OCI-LY7 (cell line): ENCODE measurements at regions not wholly inside any gene's neighbourhood (a gene's known extent, or its start where the extent isn't known, plus 50 kb on each side); places are given as distances from the start of the nearest gene placed in this dataset.

Source experiments
- BruUV-seq: library from RNA; stranded (reverse); fragments of 400-500 nt; replicated peaks from 2 replicates; lab custom pipeline; 2021; lab: Mats Ljungman, UMichigan
- CTCF ChIA-PET: fragments of 300-600 bp; sonication (Branson Sonifier 250); formaldehyde crosslinking; loops from one replicate; lab custom pipeline; 2022; ENCODE audit warnings: antibody characterized with exemption; ENCODE audit not compliant: unreplicated experiment; lab: Charles Lee
- POLR2A ChIA-PET: fragments of 300-600 bp; sonication (Branson Sonifier 250); formaldehyde crosslinking; loops from one replicate; lab custom pipeline; 2022; ENCODE audit warnings: antibody characterized with exemption; lab: Charles Lee
- DNase-seq: peaks from one replicate; pipeline ENCODE4 v3.0.0-alpha.2; 2015; ENCODE audit warnings: low spot score
- H2AFZ ChIP-seq: fragments of 200-600 bp; sonication (generic), shearing (Covaris generic); 2 replicates; pipeline ENCODE4 v1.6.1; 2014; ENCODE audit warnings: mild to moderate bottlenecking, antibody characterized with exemption, low read length, moderate library complexity
- H3K27ac ChIP-seq: fragments of 200-600 bp; sonication (generic); 2 replicates; pipeline ENCODE4 v1.5.1; 2014; ENCODE audit warnings: mixed run types, low read depth, mild to moderate bottlenecking, moderate library complexity, low read length, inconsistent platforms; ENCODE audit not compliant: poor library complexity, severe bottlenecking
- H3K36me3 ChIP-seq: fragments of 200-600 bp; sonication (generic); 2 replicates; pipeline ENCODE4 v1.6.1; 2014; ENCODE audit warnings: mild to moderate bottlenecking, antibody characterized with exemption, low read length, moderate library complexity, mixed read lengths; ENCODE audit not compliant: insufficient read depth
- H3K4me1 ChIP-seq: fragments of 200-600 bp; sonication (generic); 2 replicates; pipeline ENCODE4 v1.5.1; 2014; ENCODE audit warnings: mild to moderate bottlenecking, low read length; ENCODE audit not compliant: insufficient read depth, poor library complexity, severe bottlenecking
- H3K4me2 ChIP-seq: fragments of 200-600 bp; sonication (generic); 2 replicates; pipeline ENCODE4 v1.6.1; 2014; ENCODE audit warnings: mild to moderate bottlenecking, low read length
- H3K4me3 ChIP-seq: fragments of 200-600 bp; sonication (generic); 2 replicates; pipeline ENCODE4 v1.5.1; 2014; ENCODE audit warnings: mild to moderate bottlenecking, low read depth, low read length; ENCODE audit not compliant: poor library complexity, severe bottlenecking
- H3K79me2 ChIP-seq: fragments of 200-600 bp; sonication (generic); 2 replicates; pipeline ENCODE4 v1.6.1; 2016; ENCODE audit warnings: low read depth, mild to moderate bottlenecking, low read length, moderate library complexity, mixed read lengths; ENCODE audit not compliant: insufficient read depth
- H3K9me2 ChIP-seq: fragments of 200-600 bp; sonication (generic); 2 replicates; pipeline ENCODE4 v1.6.1; 2016; ENCODE audit warnings: mild to moderate bottlenecking, low read length, mixed read lengths; ENCODE audit not compliant: insufficient read depth
- H3K9me3 ChIP-seq: fragments of 200-600 bp; sonication (generic); 2 replicates; pipeline ENCODE4 v1.6.1; 2014; ENCODE audit warnings: mild to moderate bottlenecking, mixed run types, low read length, mixed read lengths
- H4K20me1 ChIP-seq: fragments of 200-600 bp; sonication (generic); 2 replicates; pipeline ENCODE4 v1.6.1; 2014; ENCODE audit warnings: mild to moderate bottlenecking, antibody characterized with exemption, low read length, moderate library complexity, mixed read lengths; ENCODE audit not compliant: insufficient read depth
- CTCF ChIP-seq: fragments of 200-600 bp; sonication (generic); conservative IDR thresholded peaks from 2 replicates; pipeline ENCODE4 v1.5.1; 2014; ENCODE audit warnings: mild to moderate bottlenecking, antibody characterized with exemption, low read length, moderate library complexity, mixed read lengths
- EZH2phosphoT487 ChIP-seq: fragments of 200-600 bp; sonication (generic); IDR thresholded peaks from 2 replicates; pipeline ENCODE4 v1.6.1; 2018; ENCODE audit warnings: low read depth, borderline replicate concordance, mild to moderate bottlenecking, mixed run types, antibody characterized with exemption, low read length, moderate library complexity, mixed read lengths
- intact Hi-C: fragments of 100-400 bp; cut with micrococcal nuclease; formaldehyde crosslinking; loops from one replicate; pipeline ENCODE4 v1.10.0; 2022; ENCODE audit not compliant: unreplicated experiment

DNA sequence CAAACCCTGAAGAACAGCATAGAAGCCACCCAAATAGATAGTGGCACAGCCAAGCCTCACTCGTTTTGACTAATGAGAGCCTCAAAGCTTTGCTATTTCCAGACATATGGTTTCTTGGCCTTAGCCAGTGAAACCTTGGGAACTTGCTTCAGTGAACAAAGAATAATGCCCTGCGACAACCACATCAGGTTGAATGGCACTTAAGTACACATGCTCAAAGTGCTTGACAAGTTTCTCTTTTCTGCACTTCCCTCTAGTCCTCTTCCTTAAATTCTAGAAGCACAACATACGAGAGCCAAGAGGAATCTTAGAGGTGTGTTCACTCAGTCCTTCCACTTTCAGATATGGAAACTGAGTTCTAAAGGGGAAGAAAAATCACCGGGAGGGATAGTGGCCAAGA is 258.3 kb downstream of the HAUS1 start:
- Histone ChIP-seq H3K36me3 (no peaks in the 10 kb centered on the region), H3K4me3 (no peak overlapping the region), H4K20me1 (no peaks in the 10 kb centered on the region), H3K9me2 (no peaks in the 10 kb centered on the region), H3K4me1 (no peaks in the 10 kb centered on the region), H3K9me3 (no peaks in the 10 kb centered on the region), H2AFZ (no peak overlapping the region), H3K4me2 (no peak overlapping the region), H3K79me2 (no peaks in the 10 kb centered on the region), H3K27ac (no peak overlapping the region)
- intact Hi-C loops, result loop anchor here (10.0 kb wide), 1 partner anchor 78 kb away; no protein-coding TSS in a partner anchor
- BruUV-seq, result no TSS peak
- CTCF ChIA-PET, result no interaction called here
- POLR2A ChIA-PET, result interaction anchor here (1.0 kb wide), 1 partner anchor 76 kb away, joined by 3 read pairs; no protein-coding TSS in a partner anchor
- TF ChIP-seq CTCF (no peak), EZH2phosphoT487 (no peak)
- DNase-seq, result no peak

- H3K27ac ChIP-seq, result no peak overlapping the region
- no peak for DNase-seq
- H3K4me1 ChIP-seq, result no peaks in the 10 kb centered on the region
- intact Hi-C loops, result loop anchor here (10.0 kb wide), 1 partner anchor 79 kb away; no protein-coding TSS in a partner anchor
- no peaks in the 10 kb centered on the region for H3K9me2 ChIP-seq
- POLR2A ChIA-PET, result no interaction called here
- H2AFZ ChIP-seq, result no peak overlapping the region
- no peaks in the 10 kb centered on the region for H3K36me3 ChIP-seq
- H3K79me2 ChIP-seq, result no peaks in the 10 kb centered on the region
- no peak for TF ChIP-seq CTCF
- no peak for TF ChIP-seq EZH2phosphoT487
- H3K4me2 ChIP-seq, result no peak overlapping the region
- H3K9me3 ChIP-seq, result no peaks in the 10 kb centered on the region
- no peaks in the 10 kb centered on the region for H4K20me1 ChIP-seq
- H3K4me3 ChIP-seq, result no peak overlapping the region
- CTCF ChIA-PET, result no interaction called here
- BruUV-seq, result no TSS peak
Measured at GRCh38 chr18:46364048-46364447, 259.9 kb downstream of the HAUS1 start.

- ChIA-PET POLR2A (no interaction called here), CTCF (no interaction called here)
- BruUV-seq, result no TSS peak
- intact Hi-C loops, result loop anchor here (10.0 kb wide), 1 partner anchor 81 kb away; no protein-coding TSS in a partner anchor
- Histone ChIP-seq H3K79me2 (no peaks in the 10 kb centered on the region), H3K4me3 (no peak overlapping the region), H3K9me2 (no peaks in the 10 kb centered on the region), H3K27ac (no peak overlapping the region), H3K9me3 (no peaks in the 10 kb centered on the region), H4K20me1 (no peaks in the 10 kb centered on the region), H3K4me2 (no peak overlapping the region), H2AFZ (no peak overlapping the region), H3K36me3 (no peaks in the 10 kb centered on the region), H3K4me1 (no peaks in the 10 kb centered on the region)
- DNase-seq, result no peak
- TF ChIP-seq EZH2phosphoT487, result no peak
- no peak for TF ChIP-seq CTCF
Measured at GRCh38 chr18:46366201-46366600, 262.0 kb downstream of the HAUS1 start.
